ENCODE measurements at regions not wholly inside any gene's neighbourhood (a gene's known extent, or its start where the extent isn't known, plus 50 kb on each side); places are given as distances from the start of the nearest gene placed in this dataset.

DNA sequence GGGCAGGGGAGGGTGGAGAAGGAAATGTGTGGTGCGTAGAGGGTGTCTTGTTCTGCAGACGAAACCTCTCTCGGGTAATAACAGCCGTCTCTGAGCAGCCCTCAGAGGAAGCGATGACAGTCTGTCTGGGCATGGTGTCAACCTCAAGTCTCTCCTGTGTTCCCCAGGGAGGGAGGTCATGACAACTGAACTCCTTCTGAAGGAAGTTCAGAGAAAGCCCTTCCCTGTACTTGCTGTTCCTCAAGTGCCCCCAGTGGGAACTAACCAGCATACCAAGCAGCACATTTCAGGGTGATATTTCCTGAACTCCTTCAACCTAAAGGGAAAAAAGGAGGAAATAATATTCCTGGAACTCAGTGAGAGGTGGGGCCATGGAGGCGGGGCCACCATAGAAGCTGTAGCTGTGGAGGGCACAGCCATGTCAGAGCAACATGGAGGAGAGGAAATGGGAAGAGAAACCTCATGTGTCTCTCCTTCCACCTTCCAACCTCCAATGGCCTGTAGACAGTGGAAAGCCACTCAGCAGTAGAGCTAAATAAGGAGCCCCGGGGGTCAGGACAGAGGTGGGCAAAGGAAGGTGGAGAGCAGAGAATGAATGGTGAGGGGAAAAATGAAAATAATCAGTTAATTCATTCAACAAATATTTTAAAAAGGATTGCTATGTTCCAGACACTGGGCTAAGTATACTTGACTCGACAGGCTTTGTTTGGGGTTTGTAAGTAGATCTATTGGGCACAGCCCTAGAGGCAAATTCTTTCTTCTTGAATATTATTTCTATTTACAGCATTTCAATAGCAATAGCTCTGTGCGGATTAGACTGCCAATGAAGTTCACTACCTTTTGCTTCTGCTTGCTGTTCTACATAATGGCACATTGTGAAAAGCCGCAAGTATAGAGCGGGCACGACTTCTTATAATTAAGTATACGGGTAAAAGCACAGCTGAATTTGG, 61.0 kb upstream of the AOAH start:
- no peaks in the 10 kb centered on the region for H3K4me1 ChIP-seq
- DNase-seq = peak; percentile 28
- H3K9me3 ChIP-seq = no peaks in the 10 kb centered on the region
- intact Hi-C loops (cut with DNase I; ENCODE audit: low total_unique reads) = no loop called here
- H3K27ac ChIP-seq = no peak overlapping the region
- WGBS, 2 donors = 75 to 76% methylated on average over 13 of the region's 13 CpGs
- TF ChIP-seq POLR2A (IDR thresholded peaks at IDR 0.05) = no peak
- TF ChIP-seq, protein P1, sequence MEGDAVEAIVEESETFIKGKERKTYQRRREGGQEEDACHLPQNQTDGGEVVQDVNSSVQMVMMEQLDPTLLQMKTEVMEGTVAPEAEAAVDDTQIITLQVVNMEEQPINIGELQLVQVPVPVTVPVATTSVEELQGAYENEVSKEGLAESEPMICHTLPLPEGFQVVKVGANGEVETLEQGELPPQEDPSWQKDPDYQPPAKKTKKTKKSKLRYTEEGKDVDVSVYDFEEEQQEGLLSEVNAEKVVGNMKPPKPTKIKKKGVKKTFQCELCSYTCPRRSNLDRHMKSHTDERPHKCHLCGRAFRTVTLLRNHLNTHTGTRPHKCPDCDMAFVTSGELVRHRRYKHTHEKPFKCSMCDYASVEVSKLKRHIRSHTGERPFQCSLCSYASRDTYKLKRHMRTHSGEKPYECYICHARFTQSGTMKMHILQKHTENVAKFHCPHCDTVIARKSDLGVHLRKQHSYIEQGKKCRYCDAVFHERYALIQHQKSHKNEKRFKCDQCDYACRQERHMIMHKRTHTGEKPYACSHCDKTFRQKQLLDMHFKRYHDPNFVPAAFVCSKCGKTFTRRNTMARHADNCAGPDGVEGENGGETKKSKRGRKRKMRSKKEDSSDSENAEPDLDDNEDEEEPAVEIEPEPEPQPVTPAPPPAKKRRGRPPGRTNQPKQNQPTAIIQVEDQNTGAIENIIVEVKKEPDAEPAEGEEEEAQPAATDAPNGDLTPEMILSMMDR (IDR thresholded peaks at IDR 0.05) = no peak
- no peaks in the 10 kb centered on the region for H3K27me3 ChIP-seq
- H3K4me3 ChIP-seq = no peak overlapping the region
- H3K36me3 ChIP-seq (ENCODE audit: low read depth, missing control alignments) = no peaks in the 10 kb centered on the region

DNA sequence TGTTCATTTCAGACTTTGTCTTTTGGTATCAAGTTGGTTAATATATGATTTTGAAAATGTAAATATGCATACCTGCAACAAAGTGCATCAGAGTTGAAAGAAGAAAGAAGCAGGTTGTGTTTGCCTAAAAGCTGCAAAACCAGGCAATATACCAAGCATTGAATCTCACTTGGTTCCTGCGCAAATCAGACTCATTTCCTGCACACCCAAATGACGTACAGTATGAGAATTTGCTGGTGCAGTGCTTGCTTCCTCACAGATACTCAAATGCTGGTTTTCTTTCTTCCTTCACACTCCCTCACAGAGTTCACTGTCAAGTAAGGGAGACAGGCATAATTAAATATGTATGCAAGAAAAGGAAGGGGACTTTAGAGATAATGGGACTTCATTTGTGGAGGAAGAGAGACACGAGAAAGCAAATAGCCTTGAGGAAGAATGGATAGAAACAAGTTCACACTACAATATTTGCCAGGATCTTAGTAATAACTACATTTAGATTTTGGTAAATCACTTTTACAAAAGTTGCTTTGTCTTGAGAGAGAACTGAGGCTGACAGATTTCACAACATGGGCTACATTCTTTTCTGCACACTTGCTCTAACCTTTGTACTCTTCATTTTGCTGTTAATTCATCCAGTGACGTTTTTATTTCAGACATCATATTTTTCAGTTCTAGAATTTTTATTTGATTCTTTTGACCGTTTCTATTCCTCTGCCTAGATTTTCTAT, 56.9 kb upstream of the AOAH start:
- WGBS, 2 donors = 72 to 73% methylated on average over 5 of the region's 5 CpGs
- intact Hi-C loops (cut with DNase I; ENCODE audit: low total_unique reads) = no loop called here
- no peak for DNase-seq
- H3K27ac ChIP-seq = no peak overlapping the region
- H3K4me3 ChIP-seq = no peak overlapping the region
- H3K27me3 ChIP-seq = no peaks in the 10 kb centered on the region
- TF ChIP-seq, protein P1 (IDR thresholded peaks at IDR 0.05) = no peak
- TF ChIP-seq POLR2A (IDR thresholded peaks at IDR 0.05) = no peak
- H3K9me3 ChIP-seq = no peaks in the 10 kb centered on the region
- H3K4me1 ChIP-seq = no peaks in the 10 kb centered on the region
- no peaks in the 10 kb centered on the region for H3K36me3 ChIP-seq (ENCODE audit: low read depth, missing control alignments)

DNA sequence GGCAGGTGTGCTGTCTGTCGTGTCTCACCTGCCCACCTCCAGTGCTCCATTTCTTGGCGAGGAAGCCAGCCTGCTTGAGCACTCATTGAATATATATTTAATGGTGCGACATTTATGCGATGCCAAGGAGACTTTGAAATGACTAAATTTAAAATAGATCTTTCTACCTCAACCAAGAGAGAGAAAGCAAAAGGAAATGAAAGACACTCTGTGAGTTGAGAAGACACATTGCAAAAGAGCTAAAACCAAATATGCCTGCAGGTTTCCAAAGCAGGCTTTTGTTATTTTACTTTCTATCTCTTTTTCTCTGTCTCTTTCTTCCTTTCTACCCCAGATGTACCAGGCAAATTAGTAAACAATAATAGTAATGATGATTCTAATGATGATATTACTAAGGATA, 53.6 kb upstream of the AOAH start:
- WGBS, 2 donors = 90 to 94% methylated on average over 4 of the region's 4 CpGs

DNA sequence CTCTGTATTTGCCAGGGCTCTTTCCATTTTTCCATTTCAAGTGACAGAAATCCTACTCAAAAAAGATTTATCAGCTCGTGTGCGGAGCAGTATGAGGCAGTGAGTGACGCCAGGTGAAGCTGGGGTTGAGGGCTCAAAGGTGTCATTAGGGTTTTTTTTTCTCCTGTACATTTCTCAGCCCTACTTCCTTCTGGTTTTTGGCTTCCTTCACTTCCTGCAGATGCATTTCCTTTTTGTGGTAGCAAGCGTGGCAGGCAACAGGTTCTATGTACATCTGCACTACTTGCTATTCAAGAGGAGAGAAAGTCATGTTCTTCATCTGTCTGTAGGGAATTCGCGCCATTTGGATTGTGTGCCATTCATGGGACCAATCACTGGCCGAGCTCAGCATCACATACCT, 52.8 kb upstream of the AOAH start:
- intact Hi-C loops (cut with DNase I; ENCODE audit: low total_unique reads) = no loop called here
- Histone ChIP-seq H3K4me1 (no peaks in the 10 kb centered on the region), H3K27ac (no peak overlapping the region), H3K27me3 (no peaks in the 10 kb centered on the region), H3K4me3 (no peak overlapping the region), H3K9me3 (no peaks in the 10 kb centered on the region), H3K36me3 (ENCODE audit: low read depth, missing control alignments) (no peaks in the 10 kb centered on the region)
- TF ChIP-seq, protein P1 (IDR thresholded peaks at IDR 0.05) = no peak
- TF ChIP-seq POLR2A (IDR thresholded peaks at IDR 0.05) = no peak
- DNase-seq = no peak
- WGBS, 2 donors = 83 to 84% methylated on average over 7 of the region's 7 CpGs

More for the DNA sequence above, 53.6 kb upstream of the AOAH start:
- H3K4me3 ChIP-seq = no peak overlapping the region
- TF ChIP-seq POLR2A (IDR thresholded peaks at IDR 0.05) = no peak
- TF ChIP-seq, protein P1 (IDR thresholded peaks at IDR 0.05) = no peak
- no peaks in the 10 kb centered on the region for H3K36me3 ChIP-seq (ENCODE audit: low read depth, missing control alignments)
- H3K27ac ChIP-seq = no peak overlapping the region
- no peaks in the 10 kb centered on the region for H3K27me3 ChIP-seq
- DNase-seq = no peak
- H3K9me3 ChIP-seq = no peaks in the 10 kb centered on the region
- intact Hi-C loops (cut with DNase I; ENCODE audit: low total_unique reads) = no loop called here
- H3K4me1 ChIP-seq = no peaks in the 10 kb centered on the region

All from testis (tissue), 2 donors.